GM12878 (cell line): ENCODE measurements at regions not wholly inside any gene's neighbourhood (a gene's known extent, or its start where the extent isn't known, plus 50 kb on each side); places are given as distances from the start of the nearest gene placed in this dataset.

Source experiments
- BCLAF1 ChIP-seq: fragments of 450-650 bp; IDR thresholded peaks from 2 replicates; pipeline ENCODE4 v1.6.1; 2017; ENCODE audit warnings: antibody characterized with exemption, mild to moderate bottlenecking, moderate library complexity
- CTCF ChIP-seq, 3 experiments: IDR thresholded peaks in 2 of 3; conservative IDR thresholded peaks in 1 of 3; 2 replicates each; pipeline ENCODE4 v1.5.1; 2011; ENCODE audit warnings: low read depth in 3 of 3, low read length in 3 of 3, mild to moderate bottlenecking in 3 of 3, control low read depth in 2 of 3, moderate library complexity in 2 of 3, inconsistent platforms in 1 of 3, mixed read lengths in 1 of 3; ENCODE audit not compliant: control insufficient read depth in 2 of 3, insufficient read depth in 1 of 3; ENCODE audit errors: extremely low read depth in 1 of 3
- ESRRA ChIP-seq: IDR thresholded peaks from 2 replicates; pipeline ENCODE4 v1.6.1; 2012; ENCODE audit warnings: mild to moderate bottlenecking, low read length, improper control_type of control experiment
- EZH2 ChIP-seq: IDR thresholded peaks from 2 replicates; pipeline ENCODE4 v1.6.1; 2012; ENCODE audit warnings: low read depth, mild to moderate bottlenecking, control low read depth, inconsistent platforms, low read length, borderline replicate concordance; ENCODE audit not compliant: control insufficient read depth
- FOS ChIP-seq: IDR thresholded peaks from 3 replicates; pipeline ENCODE4 v1.6.1; 2011; ENCODE audit warnings: borderline replicate concordance; ENCODE audit not compliant: insufficient read length; ENCODE audit errors: extremely low read depth
- MAX ChIP-seq: IDR thresholded peaks from 2 replicates; pipeline ENCODE4 v1.6.1; 2012; ENCODE audit warnings: low read depth, low read length, improper control_type of control experiment
- POLR2A ChIP-seq: IDR thresholded peaks from 2 replicates; pipeline ENCODE4 v1.6.1; 2011; ENCODE audit warnings: low read depth, mild to moderate bottlenecking, low read length
- POLR2AphosphoS5 ChIP-seq: IDR thresholded peaks from 2 replicates; pipeline ENCODE4 v1.6.1; 2011; ENCODE audit warnings: mild to moderate bottlenecking, low read length, inconsistent platforms
- RFX5 ChIP-seq: IDR thresholded peaks from 2 replicates; pipeline ENCODE4 v1.6.1; 2011; ENCODE audit warnings: low read depth, low read length, improper control_type of control experiment
- SP1 ChIP-seq: IDR thresholded peaks from one replicate; pipeline ENCODE4 v1.6.1; 2011; ENCODE audit warnings: low read depth, low read length
- USF1 ChIP-seq: IDR thresholded peaks from 2 replicates; pipeline ENCODE4 v1.6.1; 2011; ENCODE audit warnings: borderline replicate concordance, low read depth, mild to moderate bottlenecking, moderate library complexity, mixed read lengths, low read length; ENCODE audit not compliant: insufficient read depth; ENCODE audit errors: extremely low read length
- ZNF274 ChIP-seq: IDR thresholded peaks from one replicate; pipeline ENCODE4 v1.8.0; 2011; ENCODE audit not compliant: insufficient read length, insufficient read depth

- TF ChIP-seq CTCF (IDR thresholded peaks at IDR 0.05 in 2 of 3, conservative IDR thresholded peaks at IDR 0.05 in 1 of 3; ENCODE audit: control insufficient read depth in 2 of 3, extremely low read depth in 1 of 3, insufficient read depth in 1 of 3, low read depth in 3 of 3, low read length in 3 of 3) (no peak), EZH2 (no peak), RFX5 (no peak), POLR2A (no peak), BCLAF1 (no peak), MAX (no peak), SP1 (no peak), ESRRA (no peak), FOS (no peak), POLR2AphosphoS5 (no peak), ZNF274 (no peak), USF1 (no peak)
These were observed 60.5 kb upstream of the SIPA1L2 start for GRCh38 chr1:232690285-232690935.
